A549 (cell line): ENCODE measurements at regions not wholly inside any gene's neighbourhood (a gene's known extent, or its start where the extent isn't known, plus 50 kb on each side); places are given as distances from the start of the nearest gene placed in this dataset.

Experiments used
- BCL3 ChIP-seq: fragments of >200 bp; sonication (Bioruptor Twin); formaldehyde crosslinking; IDR thresholded peaks from 3 replicates; pipeline ENCODE4 v1.6.1; 2016
- CEBPB ChIP-seq, 2 experiments: fragments of >200 bp in 1 of 2; sonication (Bioruptor Twin) in 1 of 2; formaldehyde crosslinking in 1 of 2; IDR thresholded peaks; 2 replicates each; pipeline ENCODE4 v1.6.1; 2012 to 2016
- CTCF ChIP-seq: fragments of >200 bp; sonication (Bioruptor Twin); formaldehyde crosslinking; IDR thresholded peaks from 3 replicates; pipeline ENCODE4 v1.5.1; 2016
- EP300 ChIP-seq, 2 experiments: fragments of >200 bp; sonication (Bioruptor Twin); formaldehyde crosslinking; IDR thresholded peaks; 2 replicates in 1 of 2; 3 replicates in 1 of 2; pipeline ENCODE4 v1.6.1; 2016 to 2017
- FOSL2 ChIP-seq, 2 experiments: fragments of 450-650 bp in 1 of 2; fragments of >200 bp in 1 of 2; sonication (Bioruptor Twin) in 1 of 2; formaldehyde crosslinking; IDR thresholded peaks; 2 replicates each; pipeline versions ENCODE4 v1.5.0 to v1.6.1; 2016 to 2020; ENCODE audit warnings: mild to moderate bottlenecking in 1 of 2, moderate library complexity in 1 of 2
- FOXS1 ChIP-seq: fragments of 250-450 bp; sonication (Bioruptor Pico); IDR thresholded peaks from 2 replicates; pipeline ENCODE4 v1.5.0; 2020; ENCODE audit warnings: mild to moderate bottlenecking, moderate library complexity
- HDAC2 ChIP-seq: fragments of 200-600 bp; sonication (generic); IDR thresholded peaks from 2 replicates; pipeline ENCODE4 v1.6.1; 2016
- NFE2L2 ChIP-seq: fragments of 150-350 bp; conservative IDR thresholded peaks from 2 replicates; pipeline ENCODE4 v1.6.1; 2014; ENCODE audit warnings: low read length
- POLR2A ChIP-seq: IDR thresholded peaks from 2 replicates; pipeline ENCODE4 v1.6.1; 2012; ENCODE audit warnings: mild to moderate bottlenecking, low read length
- REST ChIP-seq: fragments of 200-600 bp; sonication (generic); IDR thresholded peaks from 2 replicates; pipeline ENCODE4 v1.6.1; 2016; ENCODE audit warnings: antibody characterized with exemption, mild to moderate bottlenecking, moderate library complexity
- RFX5 ChIP-seq: fragments of 450-650 bp; IDR thresholded peaks from 2 replicates; pipeline ENCODE4 v1.7.1; 2014; ENCODE audit warnings: antibody characterized with exemption, mild to moderate bottlenecking, moderate library complexity
- RNF2 ChIP-seq: fragments of 200-600 bp; sonication (generic); IDR thresholded peaks from 2 replicates; pipeline ENCODE4 v1.6.1; 2016; ENCODE audit warnings: low read depth, mild to moderate bottlenecking, antibody characterized with exemption, moderate library complexity, borderline replicate concordance
- SMC3 ChIP-seq: fragments of >200 bp; sonication (Bioruptor Twin); formaldehyde crosslinking; IDR thresholded peaks from 3 replicates; pipeline ENCODE4 v1.6.1; 2018; ENCODE audit warnings: inconsistent platforms

GRCh38 chr5:17069995-17070511, 134.0 kb upstream of the MYO10 start:
- TF ChIP-seq REST (no peak), CTCF (no peak), EP300 (IDR thresholded peaks at IDR 0.05) (peak; percentile 28 to 75; a peak in 1 of 5 replicates), SMC3 (no peak), FOXS1 (no peak), POLR2A (no peak), NFE2L2 (peak; percentile 68; the same call in 1 of the 2 replicates), BCL3 (no peak), CEBPB (IDR thresholded peaks at IDR 0.05) (no peak), FOSL2 (IDR thresholded peaks at IDR 0.05) (no peak), FOSL2 (CRISPR knock-in tag; IDR thresholded peaks at IDR 0.05) (peak; percentile 37; the same call in 1 of the 2 replicates), RFX5 (no peak), HDAC2 (no peak), RNF2 (no peak)
